WTC11 (cell line): ENCODE measurements at regions not wholly inside any gene's neighbourhood (a gene's known extent, or its start where the extent isn't known, plus 50 kb on each side); places are given as distances from the start of the nearest gene placed in this dataset.

Source experiments
- NFYB ChIP-seq: sonication (generic); formaldehyde crosslinking; conservative IDR thresholded peaks from 2 replicates; pipeline ENCODE4 v1.8.0; 2022; ENCODE audit warnings: low read depth, missing genetic modification reagents
- PREB ChIP-seq: sonication (generic); formaldehyde crosslinking; IDR thresholded peaks from 2 replicates; pipeline ENCODE4 v1.8.1; 2022; ENCODE audit warnings: mild to moderate bottlenecking, missing genetic modification reagents, moderate library complexity, borderline replicate concordance
- RELA ChIP-seq: sonication (generic); formaldehyde crosslinking; IDR thresholded peaks from 2 replicates; pipeline ENCODE4 v1.8.1; 2022; ENCODE audit warnings: missing genetic modification reagents, mild to moderate bottlenecking, borderline replicate concordance
- TF ChIP-seq, protein P1 (sequence below): fragments of 200-600 bp; IDR thresholded peaks from 2 replicates; pipeline ENCODE4 v1.8.0; 2022; ENCODE audit warnings: antibody characterized with exemption
- TF ChIP-seq, protein P2 (sequence below): sonication (generic); formaldehyde crosslinking; IDR thresholded peaks from 2 replicates; pipeline ENCODE4 v1.8.0; 2023; ENCODE audit warnings: missing genetic modification reagents
- TF ChIP-seq, protein P3 (sequence below): sonication (generic); formaldehyde crosslinking; IDR thresholded peaks from 2 replicates; pipeline ENCODE4 v1.8.0; 2022; ENCODE audit warnings: mild to moderate bottlenecking, missing genetic modification reagents

GRCh38 chr1:29437946-29438345 is 201.6 kb downstream of the PTPRU start:
- TF ChIP-seq, protein P1, sequence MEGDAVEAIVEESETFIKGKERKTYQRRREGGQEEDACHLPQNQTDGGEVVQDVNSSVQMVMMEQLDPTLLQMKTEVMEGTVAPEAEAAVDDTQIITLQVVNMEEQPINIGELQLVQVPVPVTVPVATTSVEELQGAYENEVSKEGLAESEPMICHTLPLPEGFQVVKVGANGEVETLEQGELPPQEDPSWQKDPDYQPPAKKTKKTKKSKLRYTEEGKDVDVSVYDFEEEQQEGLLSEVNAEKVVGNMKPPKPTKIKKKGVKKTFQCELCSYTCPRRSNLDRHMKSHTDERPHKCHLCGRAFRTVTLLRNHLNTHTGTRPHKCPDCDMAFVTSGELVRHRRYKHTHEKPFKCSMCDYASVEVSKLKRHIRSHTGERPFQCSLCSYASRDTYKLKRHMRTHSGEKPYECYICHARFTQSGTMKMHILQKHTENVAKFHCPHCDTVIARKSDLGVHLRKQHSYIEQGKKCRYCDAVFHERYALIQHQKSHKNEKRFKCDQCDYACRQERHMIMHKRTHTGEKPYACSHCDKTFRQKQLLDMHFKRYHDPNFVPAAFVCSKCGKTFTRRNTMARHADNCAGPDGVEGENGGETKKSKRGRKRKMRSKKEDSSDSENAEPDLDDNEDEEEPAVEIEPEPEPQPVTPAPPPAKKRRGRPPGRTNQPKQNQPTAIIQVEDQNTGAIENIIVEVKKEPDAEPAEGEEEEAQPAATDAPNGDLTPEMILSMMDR, result no peak
- no peak for TF ChIP-seq RELA (CRISPR knock-in tag)
- TF ChIP-seq, protein P2, sequence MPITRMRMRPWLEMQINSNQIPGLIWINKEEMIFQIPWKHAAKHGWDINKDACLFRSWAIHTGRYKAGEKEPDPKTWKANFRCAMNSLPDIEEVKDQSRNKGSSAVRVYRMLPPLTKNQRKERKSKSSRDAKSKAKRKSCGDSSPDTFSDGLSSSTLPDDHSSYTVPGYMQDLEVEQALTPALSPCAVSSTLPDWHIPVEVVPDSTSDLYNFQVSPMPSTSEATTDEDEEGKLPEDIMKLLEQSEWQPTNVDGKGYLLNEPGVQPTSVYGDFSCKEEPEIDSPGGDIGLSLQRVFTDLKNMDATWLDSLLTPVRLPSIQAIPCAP (CRISPR knock-in tag), result no peak
- TF ChIP-seq NFYB (CRISPR knock-in tag), result no peak
- TF ChIP-seq, protein P3, sequence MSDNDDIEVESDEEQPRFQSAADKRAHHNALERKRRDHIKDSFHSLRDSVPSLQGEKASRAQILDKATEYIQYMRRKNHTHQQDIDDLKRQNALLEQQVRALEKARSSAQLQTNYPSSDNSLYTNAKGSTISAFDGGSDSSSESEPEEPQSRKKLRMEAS (CRISPR knock-in tag), result no peak
- no peak for TF ChIP-seq PREB (CRISPR knock-in tag)
